ENCODE measurements at regions not wholly inside any gene's neighbourhood (a gene's known extent, or its start where the extent isn't known, plus 50 kb on each side); places are given as distances from the start of the nearest gene placed in this dataset.

DNA sequence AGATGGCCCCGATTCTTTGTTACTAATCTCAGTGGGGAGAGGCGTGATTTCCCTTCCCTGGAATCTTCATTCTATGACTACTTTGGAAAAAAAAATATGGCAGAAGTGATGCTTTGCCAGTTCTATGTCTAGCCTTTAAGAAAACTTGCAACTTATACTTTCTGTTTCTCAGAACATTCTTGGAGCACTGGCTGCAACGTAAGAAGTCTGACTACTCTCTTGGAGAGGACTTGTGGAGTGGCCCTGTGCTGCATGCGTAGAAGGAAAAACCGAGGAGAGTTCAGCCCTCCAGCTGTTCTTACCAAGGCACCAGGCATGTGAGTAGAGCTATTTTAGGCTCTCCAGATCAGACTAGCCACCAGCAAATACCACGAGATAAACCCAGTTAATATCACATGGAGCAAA, 77.6 kb upstream of the STXBP5 start:
- H3K9me3 Mint-ChIP-seq, result no peaks in the 10 kb centered on the region
- Histone ChIP-seq H3K4me3 (ENCODE audit: low read length) (no peak overlapping the region), H3K9me3 (ENCODE audit: control insufficient read depth in 2 of 3, low read length in 3 of 3) (no peaks in the 10 kb centered on the region), H3K36me3 (ENCODE audit: control insufficient read depth in 2 of 3, insufficient read depth in 3 of 3, low read length in 3 of 3) (no peaks in the 10 kb centered on the region), H3K27me3 (ENCODE audit: control insufficient read depth in 2 of 2, insufficient read depth in 2 of 2, low read length in 2 of 2) (no peaks in the 10 kb centered on the region), H3K27ac (ENCODE audit: low read depth, low read length) (no peak overlapping the region), H3K4me1 (ENCODE audit: control insufficient read depth in 2 of 2, insufficient read depth in 2 of 2, low read length in 2 of 2) (no peaks in the 10 kb centered on the region)
- H3K27ac Mint-ChIP-seq, result no peak overlapping the region
- H3K4me1 Mint-ChIP-seq, result peaks cover 0 to 8% (median 0%) of the 10 kb centered on the region in 7 donors
- H3K4me3 Mint-ChIP-seq, result no peak overlapping the region
- H3K36me3 Mint-ChIP-seq, result no peaks in the 10 kb centered on the region
- intact Hi-C loops (cut with micrococcal nuclease), result no loop called here
- CTCF ChIA-PET, result no interaction called here
- POLR2A ChIA-PET, result no interaction called here
- no peak for ATAC-seq
- DNase-seq, result no peak
- peaks cover 0 to 5% (median 0%) of the 10 kb centered on the region in 5 donors for H3K27me3 Mint-ChIP-seq

DNA sequence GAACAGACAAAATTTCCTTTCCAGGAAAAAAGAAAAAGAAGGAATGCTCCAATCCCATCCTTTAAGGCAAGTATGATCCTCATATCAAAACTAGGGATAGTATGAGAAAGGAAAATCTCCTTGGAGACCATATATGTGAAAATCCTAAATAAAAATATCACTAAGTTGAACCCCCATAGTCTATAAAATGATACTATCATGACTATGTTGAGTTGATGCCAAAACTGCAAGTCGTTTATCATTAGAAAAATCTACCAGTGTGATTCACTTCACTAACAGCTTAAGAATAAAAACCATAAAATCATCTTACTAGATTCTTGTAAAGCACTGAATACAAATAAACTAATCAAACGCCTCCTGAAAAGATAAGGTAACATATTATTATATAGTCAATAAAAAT, 76.6 kb upstream of the STXBP5 start:
- Histone ChIP-seq H3K27ac (ENCODE audit: low read depth, low read length) (no peak overlapping the region), H3K9me3 (ENCODE audit: control insufficient read depth in 2 of 3, low read length in 3 of 3) (no peaks in the 10 kb centered on the region), H3K36me3 (ENCODE audit: control insufficient read depth in 2 of 3, insufficient read depth in 3 of 3, low read length in 3 of 3) (no peaks in the 10 kb centered on the region), H3K27me3 (ENCODE audit: control insufficient read depth in 2 of 2, insufficient read depth in 2 of 2, low read length in 2 of 2) (no peaks in the 10 kb centered on the region), H3K4me3 (ENCODE audit: low read length) (no peak overlapping the region), H3K4me1 (ENCODE audit: control insufficient read depth in 2 of 2, insufficient read depth in 2 of 2, low read length in 2 of 2) (no peaks in the 10 kb centered on the region)
- intact Hi-C loops (cut with micrococcal nuclease), result no loop called here
- Mint-ChIP-seq H3K4me1 (peaks cover 0 to 10% (median 0%) of the 10 kb centered on the region in 7 donors), H3K27me3 (peaks cover 0 to 5% (median 0%) of the 10 kb centered on the region in 5 donors), H3K27ac (no peak overlapping the region), H3K4me3 (no peak overlapping the region), H3K36me3 (no peaks in the 10 kb centered on the region), H3K9me3 (no peaks in the 10 kb centered on the region)
- POLR2A ChIA-PET, result no interaction called here
- DNase-seq, result no peak
- no peak for ATAC-seq
- CTCF ChIA-PET, result no interaction called here

DNA sequence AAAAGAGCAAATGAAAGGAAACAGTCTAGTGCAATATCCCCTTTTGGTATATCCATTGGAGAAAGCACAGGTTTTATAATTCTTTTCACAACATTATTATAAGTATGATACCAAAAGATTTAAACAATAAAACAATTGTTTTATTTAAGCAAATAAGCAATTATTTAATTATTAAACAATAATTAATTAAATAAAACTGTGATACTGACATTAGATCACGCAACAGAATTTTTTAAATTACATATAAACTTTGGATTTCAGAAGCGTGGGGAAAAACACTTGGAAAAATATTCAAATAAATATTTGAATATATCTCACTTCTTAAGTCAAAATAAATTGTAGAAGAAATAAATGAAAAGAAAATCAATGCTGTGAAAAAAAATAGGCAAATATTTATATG, 76.2 kb upstream of the STXBP5 start:
- no peaks in the 10 kb centered on the region for H3K4me1 ChIP-seq (ENCODE audit: control insufficient read depth in 2 of 2, insufficient read depth in 2 of 2, low read length in 2 of 2)
- POLR2A ChIA-PET, result no interaction called here

DNA sequence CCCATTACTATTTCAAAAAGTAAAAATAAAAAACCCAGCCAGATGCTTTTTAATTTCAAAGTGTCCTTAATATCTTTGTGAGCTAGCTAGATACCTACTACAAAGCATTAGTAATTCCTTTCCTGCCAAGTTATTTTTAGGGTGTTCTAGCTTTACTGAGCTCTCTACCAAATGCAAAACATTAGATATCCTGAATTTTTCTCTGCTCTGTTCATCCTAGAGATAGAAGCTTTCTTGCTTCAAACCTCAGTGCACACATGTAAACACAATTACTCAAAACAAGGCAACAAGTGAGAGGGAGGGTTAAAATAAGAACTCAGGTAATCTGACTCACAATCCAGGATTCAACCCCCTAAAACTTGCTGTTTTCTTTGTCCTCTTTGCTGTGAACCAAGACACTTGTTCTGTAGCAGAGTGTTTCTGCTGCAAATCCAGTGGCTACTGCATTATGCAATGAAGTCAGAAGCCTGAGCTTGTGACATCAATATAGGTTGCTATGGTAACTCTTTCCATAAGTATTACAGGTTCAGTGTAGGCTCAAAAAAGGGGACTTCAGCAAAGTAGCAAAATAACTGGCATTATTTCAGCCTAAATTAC, 72.6 kb upstream of the STXBP5 start:
- peak overlapping the region in 1 of 9 donors; percentile 5 for H3K27ac Mint-ChIP-seq
- no peaks in the 10 kb centered on the region for H3K9me3 ChIP-seq (ENCODE audit: control insufficient read depth in 2 of 3, low read length in 3 of 3)
- H3K4me3 Mint-ChIP-seq, result no peak overlapping the region
- no peaks in the 10 kb centered on the region for H3K4me1 ChIP-seq (ENCODE audit: control insufficient read depth in 2 of 2, insufficient read depth in 2 of 2, low read length in 2 of 2)
- H3K4me3 ChIP-seq (ENCODE audit: low read length), result no peak overlapping the region
- CTCF ChIA-PET, result no interaction called here
- no peak for DNase-seq
- H3K27me3 ChIP-seq (ENCODE audit: control insufficient read depth in 2 of 2, insufficient read depth in 2 of 2, low read length in 2 of 2), result no peaks in the 10 kb centered on the region
- no peaks in the 10 kb centered on the region for H3K36me3 Mint-ChIP-seq
- H3K4me1 Mint-ChIP-seq, result peaks cover 0 to 24% (median 6%) of the 10 kb centered on the region in 7 donors
- peaks cover 0 to 2% (median 0%) of the 10 kb centered on the region in 11 donors for H3K9me3 Mint-ChIP-seq
- H3K27me3 Mint-ChIP-seq, result peaks cover 0 to 8% (median 0%) of the 10 kb centered on the region in 5 donors
- no peak overlapping the region for H3K27ac ChIP-seq (ENCODE audit: low read depth, low read length)
- POLR2A ChIA-PET, result no interaction called here
- intact Hi-C loops (cut with micrococcal nuclease), result no loop called here
- no peaks in the 10 kb centered on the region for H3K36me3 ChIP-seq (ENCODE audit: control insufficient read depth in 2 of 3, insufficient read depth in 3 of 3, low read length in 3 of 3)
- no peak for ATAC-seq

More for the DNA sequence above, 76.2 kb upstream of the STXBP5 start:
- intact Hi-C loops (cut with micrococcal nuclease), result no loop called here
- H3K27ac Mint-ChIP-seq, result no peak overlapping the region
- CTCF ChIA-PET, result no interaction called here
- no peaks in the 10 kb centered on the region for H3K36me3 Mint-ChIP-seq
- no peaks in the 10 kb centered on the region for H3K9me3 Mint-ChIP-seq
- DNase-seq (no peak), ATAC-seq (no peak)
- peaks cover 0 to 10% (median 0%) of the 10 kb centered on the region in 7 donors for H3K4me1 Mint-ChIP-seq
- peaks cover 0 to 5% (median 0%) of the 10 kb centered on the region in 5 donors for H3K27me3 Mint-ChIP-seq
- Histone ChIP-seq H3K4me3 (ENCODE audit: low read length) (no peak overlapping the region), H3K9me3 (ENCODE audit: control insufficient read depth in 2 of 3, low read length in 3 of 3) (no peaks in the 10 kb centered on the region), H3K36me3 (ENCODE audit: control insufficient read depth in 2 of 3, insufficient read depth in 3 of 3, low read length in 3 of 3) (no peaks in the 10 kb centered on the region), H3K27ac (ENCODE audit: low read depth, low read length) (no peak overlapping the region), H3K27me3 (ENCODE audit: control insufficient read depth in 2 of 2, insufficient read depth in 2 of 2, low read length in 2 of 2) (no peaks in the 10 kb centered on the region)
- H3K4me3 Mint-ChIP-seq, result no peak overlapping the region

DNA sequence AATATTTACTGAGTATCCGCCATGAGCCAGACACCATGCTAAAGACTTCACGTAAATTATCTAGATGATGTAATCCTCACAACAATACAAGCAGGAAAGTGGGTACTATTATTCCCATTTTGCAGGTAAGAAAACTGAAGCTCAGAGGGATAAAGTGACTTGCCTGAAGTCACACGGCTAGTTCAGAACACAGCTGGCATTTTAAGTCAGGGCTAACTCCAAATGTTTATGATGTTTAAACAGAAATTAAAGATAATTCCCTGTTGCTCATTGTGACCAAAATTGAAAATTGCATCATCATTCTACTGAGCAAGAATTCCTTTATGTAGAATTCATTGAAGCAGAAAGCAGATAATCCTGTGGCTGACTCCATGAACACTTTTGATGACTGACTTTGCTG, 71.3 kb upstream of the STXBP5 start:
- Mint-ChIP-seq H3K9me3 (peaks cover 0 to 2% (median 0%) of the 10 kb centered on the region in 11 donors), H3K4me1 (peaks cover 0 to 24% (median 6%) of the 10 kb centered on the region in 7 donors), H3K27ac (no peak overlapping the region), H3K4me3 (no peak overlapping the region), H3K36me3 (no peaks in the 10 kb centered on the region), H3K27me3 (peaks cover 0 to 8% (median 0%) of the 10 kb centered on the region in 5 donors)
- H3K27ac ChIP-seq (ENCODE audit: low read depth, low read length), result no peak overlapping the region
- H3K36me3 ChIP-seq (ENCODE audit: control insufficient read depth in 2 of 3, insufficient read depth in 3 of 3, low read length in 3 of 3), result no peaks in the 10 kb centered on the region
- intact Hi-C loops (cut with micrococcal nuclease), result no loop called here
- H3K4me3 ChIP-seq (ENCODE audit: low read length), result no peak overlapping the region
- H3K4me1 ChIP-seq (ENCODE audit: control insufficient read depth in 2 of 2, insufficient read depth in 2 of 2, low read length in 2 of 2), result no peaks in the 10 kb centered on the region
- H3K9me3 ChIP-seq (ENCODE audit: control insufficient read depth in 2 of 3, low read length in 3 of 3), result no peaks in the 10 kb centered on the region
- ATAC-seq (no peak), DNase-seq (no peak)
- POLR2A ChIA-PET, result no interaction called here
- CTCF ChIA-PET, result no interaction called here
- no peaks in the 10 kb centered on the region for H3K27me3 ChIP-seq (ENCODE audit: control insufficient read depth in 2 of 2, insufficient read depth in 2 of 2, low read length in 2 of 2)

DNA sequence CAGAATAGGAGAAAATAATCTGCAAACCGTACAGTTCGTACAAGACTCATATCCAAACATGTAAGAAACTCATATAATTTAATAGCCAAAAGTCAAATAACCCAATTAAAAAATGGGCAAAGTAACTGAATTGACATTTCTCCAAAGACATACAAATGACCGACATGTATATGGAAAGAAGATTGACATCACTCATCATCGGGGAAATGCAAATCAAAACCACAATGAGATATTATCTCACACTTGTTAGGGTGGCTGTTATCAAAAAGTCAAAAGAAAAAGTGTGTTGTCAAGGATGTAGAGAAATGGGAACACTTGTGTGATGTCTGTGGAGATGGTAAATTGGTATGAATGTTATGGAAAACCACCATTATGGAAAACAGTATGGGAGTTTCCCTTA, 70.5 kb upstream of the STXBP5 start:
- Mint-ChIP-seq H3K4me3 (no peak overlapping the region), H3K27ac (no peak overlapping the region), H3K9me3 (peaks cover 0 to 2% (median 0%) of the 10 kb centered on the region in 11 donors), H3K36me3 (no peaks in the 10 kb centered on the region), H3K27me3 (peaks cover 0 to 8% (median 0%) of the 10 kb centered on the region in 5 donors), H3K4me1 (peaks cover 0 to 24% (median 6%) of the 10 kb centered on the region in 7 donors)
- CTCF ChIA-PET, result no interaction called here
- no peak for DNase-seq
- H3K4me1 ChIP-seq (ENCODE audit: control insufficient read depth in 2 of 2, insufficient read depth in 2 of 2, low read length in 2 of 2), result no peaks in the 10 kb centered on the region
- no peak for ATAC-seq
- no peaks in the 10 kb centered on the region for H3K36me3 ChIP-seq (ENCODE audit: control insufficient read depth in 2 of 3, insufficient read depth in 3 of 3, low read length in 3 of 3)
- intact Hi-C loops (cut with micrococcal nuclease), result no loop called here
- H3K27ac ChIP-seq (ENCODE audit: low read depth, low read length), result no peak overlapping the region
- H3K4me3 ChIP-seq (ENCODE audit: low read length), result no peak overlapping the region
- H3K9me3 ChIP-seq (ENCODE audit: control insufficient read depth in 2 of 3, low read length in 3 of 3), result no peaks in the 10 kb centered on the region
- no peaks in the 10 kb centered on the region for H3K27me3 ChIP-seq (ENCODE audit: control insufficient read depth in 2 of 2, insufficient read depth in 2 of 2, low read length in 2 of 2)
- POLR2A ChIA-PET, result no interaction called here

DNA sequence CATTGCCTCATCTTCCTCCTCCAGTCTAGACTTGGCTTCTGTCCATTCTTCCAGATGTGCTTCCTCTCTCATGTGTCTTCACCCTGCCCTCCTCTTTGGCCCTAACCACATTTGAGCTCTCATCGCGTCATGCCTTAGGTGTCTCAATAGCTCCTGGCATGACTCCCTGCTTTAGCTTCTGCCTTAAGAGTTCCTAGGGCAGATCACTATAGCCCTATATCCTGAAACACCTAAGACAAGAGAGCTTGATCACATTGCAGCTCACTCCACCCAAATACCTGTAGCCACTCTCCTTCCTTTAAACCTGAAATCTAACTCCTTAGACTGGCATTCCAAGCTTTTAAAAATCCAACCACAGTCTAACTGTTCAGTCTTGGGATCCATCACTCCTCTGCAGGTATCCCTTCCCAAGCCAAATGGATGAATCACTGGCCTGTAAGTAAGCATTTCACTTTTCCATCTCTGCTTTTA, 69.0 kb upstream of the STXBP5 start:
- no peaks in the 10 kb centered on the region for H3K36me3 ChIP-seq (ENCODE audit: control insufficient read depth in 2 of 3, insufficient read depth in 3 of 3, low read length in 3 of 3)
- H3K4me3 ChIP-seq (ENCODE audit: low read length), result no peak overlapping the region
- POLR2A ChIA-PET, result interaction anchor here (0.6 kb wide), 1 partner anchor 81 kb away, joined by 3 read pairs; no protein-coding TSS in a partner anchor
- no peak overlapping the region for H3K27ac ChIP-seq (ENCODE audit: low read depth, low read length)
- Mint-ChIP-seq H3K36me3 (no peaks in the 10 kb centered on the region), H3K9me3 (peaks cover 0 to 2% (median 0%) of the 10 kb centered on the region in 11 donors), H3K27me3 (peaks cover 0 to 8% (median 0%) of the 10 kb centered on the region in 5 donors), H3K4me3 (no peak overlapping the region), H3K27ac (no peak overlapping the region), H3K4me1 (peaks cover 0 to 24% (median 6%) of the 10 kb centered on the region in 7 donors)
- H3K27me3 ChIP-seq (ENCODE audit: control insufficient read depth in 2 of 2, insufficient read depth in 2 of 2, low read length in 2 of 2), result no peaks in the 10 kb centered on the region
- H3K4me1 ChIP-seq (ENCODE audit: control insufficient read depth in 2 of 2, insufficient read depth in 2 of 2, low read length in 2 of 2), result no peaks in the 10 kb centered on the region
- intact Hi-C loops (cut with micrococcal nuclease), result no loop called here
- no peaks in the 10 kb centered on the region for H3K9me3 ChIP-seq (ENCODE audit: control insufficient read depth in 2 of 3, low read length in 3 of 3)
- CTCF ChIA-PET, result no interaction called here
- no peak for DNase-seq
- ATAC-seq, result no peak
